OCI-LY7 (cell line): ENCODE measurements at regions not wholly inside any gene's neighbourhood (a gene's known extent, or its start where the extent isn't known, plus 50 kb on each side); places are given as distances from the start of the nearest gene placed in this dataset.

ENCODE experiments used
- BruUV-seq: library from RNA; stranded (reverse); fragments of 400-500 nt; replicated peaks from 2 replicates; lab custom pipeline; 2021; lab: Mats Ljungman, UMichigan
- CTCF ChIA-PET: fragments of 300-600 bp; sonication (Branson Sonifier 250); formaldehyde crosslinking; loops from one replicate; lab custom pipeline; 2022; ENCODE audit warnings: antibody characterized with exemption; ENCODE audit not compliant: unreplicated experiment; lab: Charles Lee
- POLR2A ChIA-PET: fragments of 300-600 bp; sonication (Branson Sonifier 250); formaldehyde crosslinking; loops from one replicate; lab custom pipeline; 2022; ENCODE audit warnings: antibody characterized with exemption; lab: Charles Lee
- DNase-seq: peaks from one replicate; pipeline ENCODE4 v3.0.0-alpha.2; 2015; ENCODE audit warnings: low spot score
- H2AFZ ChIP-seq: fragments of 200-600 bp; sonication (generic), shearing (Covaris generic); 2 replicates; pipeline ENCODE4 v1.6.1; 2014; ENCODE audit warnings: mild to moderate bottlenecking, antibody characterized with exemption, low read length, moderate library complexity
- H3K27ac ChIP-seq: fragments of 200-600 bp; sonication (generic); 2 replicates; pipeline ENCODE4 v1.5.1; 2014; ENCODE audit warnings: mixed run types, low read depth, mild to moderate bottlenecking, moderate library complexity, low read length, inconsistent platforms; ENCODE audit not compliant: poor library complexity, severe bottlenecking
- H3K36me3 ChIP-seq: fragments of 200-600 bp; sonication (generic); 2 replicates; pipeline ENCODE4 v1.6.1; 2014; ENCODE audit warnings: mild to moderate bottlenecking, antibody characterized with exemption, low read length, moderate library complexity, mixed read lengths; ENCODE audit not compliant: insufficient read depth
- H3K4me1 ChIP-seq: fragments of 200-600 bp; sonication (generic); 2 replicates; pipeline ENCODE4 v1.5.1; 2014; ENCODE audit warnings: mild to moderate bottlenecking, low read length; ENCODE audit not compliant: insufficient read depth, poor library complexity, severe bottlenecking
- H3K4me2 ChIP-seq: fragments of 200-600 bp; sonication (generic); 2 replicates; pipeline ENCODE4 v1.6.1; 2014; ENCODE audit warnings: mild to moderate bottlenecking, low read length
- H3K4me3 ChIP-seq: fragments of 200-600 bp; sonication (generic); 2 replicates; pipeline ENCODE4 v1.5.1; 2014; ENCODE audit warnings: mild to moderate bottlenecking, low read depth, low read length; ENCODE audit not compliant: poor library complexity, severe bottlenecking
- H3K79me2 ChIP-seq: fragments of 200-600 bp; sonication (generic); 2 replicates; pipeline ENCODE4 v1.6.1; 2016; ENCODE audit warnings: low read depth, mild to moderate bottlenecking, low read length, moderate library complexity, mixed read lengths; ENCODE audit not compliant: insufficient read depth
- H3K9me2 ChIP-seq: fragments of 200-600 bp; sonication (generic); 2 replicates; pipeline ENCODE4 v1.6.1; 2016; ENCODE audit warnings: mild to moderate bottlenecking, low read length, mixed read lengths; ENCODE audit not compliant: insufficient read depth
- H3K9me3 ChIP-seq: fragments of 200-600 bp; sonication (generic); 2 replicates; pipeline ENCODE4 v1.6.1; 2014; ENCODE audit warnings: mild to moderate bottlenecking, mixed run types, low read length, mixed read lengths
- H4K20me1 ChIP-seq: fragments of 200-600 bp; sonication (generic); 2 replicates; pipeline ENCODE4 v1.6.1; 2014; ENCODE audit warnings: mild to moderate bottlenecking, antibody characterized with exemption, low read length, moderate library complexity, mixed read lengths; ENCODE audit not compliant: insufficient read depth
- EZH2phosphoT487 ChIP-seq: fragments of 200-600 bp; sonication (generic); IDR thresholded peaks from 2 replicates; pipeline ENCODE4 v1.6.1; 2018; ENCODE audit warnings: low read depth, borderline replicate concordance, mild to moderate bottlenecking, mixed run types, antibody characterized with exemption, low read length, moderate library complexity, mixed read lengths
- intact Hi-C: fragments of 100-400 bp; cut with micrococcal nuclease; formaldehyde crosslinking; loops from one replicate; pipeline ENCODE4 v1.10.0; 2022; ENCODE audit not compliant: unreplicated experiment
- TF ChIP-seq, protein P1 (sequence below): fragments of 200-600 bp; sonication (generic); conservative IDR thresholded peaks from 2 replicates; pipeline ENCODE4 v1.5.1; 2014; ENCODE audit warnings: mild to moderate bottlenecking, antibody characterized with exemption, low read length, moderate library complexity, mixed read lengths

DNA sequence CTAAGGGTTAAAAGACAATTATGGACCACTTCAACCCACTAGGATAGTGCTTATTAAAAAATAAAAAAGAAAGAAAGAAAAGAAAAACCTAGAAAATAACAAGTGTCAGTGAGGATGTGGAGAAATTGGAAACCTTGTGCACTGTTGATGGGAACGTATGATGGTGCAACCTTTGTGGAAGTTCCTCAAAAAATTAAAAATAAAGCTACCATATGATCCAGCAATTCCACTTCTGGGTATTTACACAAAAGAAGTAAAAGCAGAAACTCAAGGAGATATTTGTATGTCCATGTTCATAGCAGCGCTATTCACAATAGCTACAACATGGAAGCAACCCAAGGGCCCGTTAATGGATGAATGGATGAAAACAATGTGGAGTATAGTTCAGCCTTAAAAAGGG, 115.2 kb upstream of the ATP1A1 start:
- no peaks in the 10 kb centered on the region for H4K20me1 ChIP-seq
- peak overlapping the region; percentile 46; the same call in 1 of the 2 replicates for H2AFZ ChIP-seq
- intact Hi-C loops: loop anchor here (1.0 to 2.0 kb wide), 3 partner anchors 31 to 116 kb away; no protein-coding TSS in a partner anchor
- no peaks in the 10 kb centered on the region for H3K36me3 ChIP-seq
- TF ChIP-seq, protein P1, sequence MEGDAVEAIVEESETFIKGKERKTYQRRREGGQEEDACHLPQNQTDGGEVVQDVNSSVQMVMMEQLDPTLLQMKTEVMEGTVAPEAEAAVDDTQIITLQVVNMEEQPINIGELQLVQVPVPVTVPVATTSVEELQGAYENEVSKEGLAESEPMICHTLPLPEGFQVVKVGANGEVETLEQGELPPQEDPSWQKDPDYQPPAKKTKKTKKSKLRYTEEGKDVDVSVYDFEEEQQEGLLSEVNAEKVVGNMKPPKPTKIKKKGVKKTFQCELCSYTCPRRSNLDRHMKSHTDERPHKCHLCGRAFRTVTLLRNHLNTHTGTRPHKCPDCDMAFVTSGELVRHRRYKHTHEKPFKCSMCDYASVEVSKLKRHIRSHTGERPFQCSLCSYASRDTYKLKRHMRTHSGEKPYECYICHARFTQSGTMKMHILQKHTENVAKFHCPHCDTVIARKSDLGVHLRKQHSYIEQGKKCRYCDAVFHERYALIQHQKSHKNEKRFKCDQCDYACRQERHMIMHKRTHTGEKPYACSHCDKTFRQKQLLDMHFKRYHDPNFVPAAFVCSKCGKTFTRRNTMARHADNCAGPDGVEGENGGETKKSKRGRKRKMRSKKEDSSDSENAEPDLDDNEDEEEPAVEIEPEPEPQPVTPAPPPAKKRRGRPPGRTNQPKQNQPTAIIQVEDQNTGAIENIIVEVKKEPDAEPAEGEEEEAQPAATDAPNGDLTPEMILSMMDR: no peak
- no peak for TF ChIP-seq EZH2phosphoT487
- DNase-seq: no peak
- H3K79me2 ChIP-seq: no peaks in the 10 kb centered on the region
- BruUV-seq: no TSS peak
- H3K4me3 ChIP-seq: peak overlapping the region; percentile 24
- peak overlapping the region; percentile 67 for H3K4me2 ChIP-seq
- ChIA-PET POLR2A (interaction anchor here (0.8 to 1.8 kb wide), 5 partner anchors 9 to 118 kb away, joined by 3 to 4 read pairs (median 3); no protein-coding TSS in a partner anchor), CTCF (no interaction called here)
- no peaks in the 10 kb centered on the region for H3K9me2 ChIP-seq
- H3K9me3 ChIP-seq: no peaks in the 10 kb centered on the region
- H3K4me1 ChIP-seq: peaks cover 90% of the 10 kb centered on the region
- peak overlapping the region; percentile 93 for H3K27ac ChIP-seq

DNA sequence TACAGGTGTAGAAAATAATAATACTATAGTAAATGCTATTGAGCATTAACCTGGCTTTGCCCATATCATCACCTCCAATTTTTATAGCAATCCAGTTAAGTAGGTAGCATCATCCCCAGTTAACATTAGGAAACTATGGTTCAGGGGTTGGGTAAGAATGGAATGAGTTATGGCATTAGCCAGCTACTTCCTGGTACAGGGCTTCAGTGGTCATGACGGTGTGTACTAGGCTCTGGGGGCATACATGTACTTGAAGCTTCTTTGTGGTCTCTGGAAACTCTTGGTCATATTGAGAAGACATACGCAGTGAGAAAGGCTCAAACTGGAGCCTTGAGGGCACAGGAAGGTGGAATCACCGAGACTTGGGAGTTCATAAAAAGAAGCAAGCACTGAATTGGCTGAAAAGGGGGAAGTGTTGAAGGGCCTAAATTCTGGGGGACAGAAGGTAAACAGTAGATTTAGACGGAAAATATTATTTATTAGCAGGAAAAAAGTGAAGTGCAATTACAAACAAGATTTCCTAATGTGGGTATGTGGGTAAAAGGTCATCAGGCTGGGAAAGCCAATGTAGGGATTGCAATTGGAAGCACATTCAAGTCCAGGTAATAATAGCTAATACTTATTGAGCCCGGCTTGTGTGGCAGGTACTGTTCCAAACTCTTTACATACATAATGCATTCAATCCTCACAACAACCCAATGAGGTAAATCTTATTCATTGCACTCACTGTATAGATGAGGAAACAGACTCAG, 114.2 kb upstream of the ATP1A1 start:
- ChIA-PET CTCF (no interaction called here), POLR2A (interaction anchor here (0.9 to 1.8 kb wide), 5 partner anchors 8 to 117 kb away, joined by 3 to 4 read pairs (median 3); no protein-coding TSS in a partner anchor)
- H3K9me3 ChIP-seq: no peaks in the 10 kb centered on the region
- H3K9me2 ChIP-seq: no peaks in the 10 kb centered on the region
- H3K4me2 ChIP-seq: peak overlapping the region; percentile 67
- H3K79me2 ChIP-seq: no peaks in the 10 kb centered on the region
- H2AFZ ChIP-seq: no peak overlapping the region; the same call in 1 of the 2 replicates
- no peaks in the 10 kb centered on the region for H3K36me3 ChIP-seq
- intact Hi-C loops: no loop called here
- no TSS peak for BruUV-seq
- H3K27ac ChIP-seq: peak overlapping the region; percentile 93
- peak; percentile 17 for DNase-seq
- no peak for TF ChIP-seq EZH2phosphoT487
- TF ChIP-seq, protein P1: no peak
- H3K4me1 ChIP-seq: peaks cover 82% of the 10 kb centered on the region
- no peaks in the 10 kb centered on the region for H4K20me1 ChIP-seq
- no peak overlapping the region for H3K4me3 ChIP-seq

DNA sequence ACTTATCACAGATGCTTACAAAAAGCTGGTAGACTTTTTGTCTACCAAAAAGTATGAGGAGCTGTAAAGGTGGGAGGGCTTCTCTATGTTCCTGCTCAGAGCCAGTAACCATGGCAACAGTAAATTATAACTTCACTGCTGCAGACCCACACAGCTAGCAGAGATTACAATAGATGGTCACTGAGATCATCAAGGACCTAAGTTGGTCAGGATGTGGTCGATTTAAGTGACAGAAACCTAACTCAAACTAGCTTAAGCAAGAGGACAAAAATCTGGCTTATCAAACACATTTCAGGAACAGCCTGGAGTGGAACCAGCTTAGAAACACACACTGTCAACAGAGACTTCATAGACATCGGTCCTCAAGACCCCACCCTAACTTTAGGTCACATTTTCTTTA, 113.4 kb upstream of the ATP1A1 start:
- POLR2A ChIA-PET: interaction anchor here (0.9 to 1.1 kb wide), 2 partner anchors 20 to 22 kb away, joined by 3 read pairs; no protein-coding TSS in a partner anchor
- H3K36me3 ChIP-seq: no peaks in the 10 kb centered on the region
- no peaks in the 10 kb centered on the region for H3K9me2 ChIP-seq
- H3K4me1 ChIP-seq: peaks cover 74% of the 10 kb centered on the region
- CTCF ChIA-PET: no interaction called here
- no peaks in the 10 kb centered on the region for H3K79me2 ChIP-seq
- peak; percentile 41 for DNase-seq
- no peaks in the 10 kb centered on the region for H3K9me3 ChIP-seq
- TF ChIP-seq EZH2phosphoT487: no peak
- TF ChIP-seq, protein P1: no peak
- no TSS peak for BruUV-seq
- intact Hi-C loops: no loop called here
- H3K27ac ChIP-seq: no peak overlapping the region
- no peak overlapping the region for H3K4me3 ChIP-seq
- no peaks in the 10 kb centered on the region for H4K20me1 ChIP-seq
- H2AFZ ChIP-seq: no peak overlapping the region
- peak overlapping the region; percentile 67; the same call in 1 of the 2 replicates for H3K4me2 ChIP-seq
